ENCODE measurements at regions not wholly inside any gene's neighbourhood (a gene's known extent, or its start where the extent isn't known, plus 50 kb on each side); places are given as distances from the start of the nearest gene placed in this dataset.

GRCh38 chr3:159620281-159620680, 368.4 kb upstream of the IL12A start:
- no peak for DNase-seq (ENCODE audit: low read depth)

- no peak for DNase-seq (ENCODE audit: low read depth)
These were observed 367.8 kb upstream of the IL12A start for GRCh38 chr3:159620873-159621272.

DNA sequence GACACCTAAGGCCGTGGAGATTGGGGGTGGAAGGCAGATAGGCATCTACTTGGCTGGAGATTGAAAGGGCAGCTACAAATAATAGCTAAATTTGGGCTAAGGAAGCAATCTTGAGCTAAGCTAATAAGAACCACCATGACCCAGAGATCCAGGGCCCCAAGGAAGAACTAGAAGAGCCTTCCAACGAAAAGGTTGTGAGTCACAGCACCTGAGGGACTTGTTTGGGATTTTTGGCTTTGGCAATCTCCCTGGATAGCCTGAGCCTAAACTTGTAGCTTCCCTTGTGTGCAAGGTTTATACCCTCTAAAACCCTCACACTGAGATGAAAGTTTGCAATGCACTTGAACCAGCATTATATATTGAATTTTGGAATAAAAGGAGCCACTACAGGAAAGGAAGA, 364.0 kb upstream of the IL12A start:
- DNase-seq (ENCODE audit: low read depth): no peak

- no peak for DNase-seq (ENCODE audit: low read depth)
These were observed 363.0 kb upstream of the IL12A start for GRCh38 chr3:159625594-159625993.

DNA sequence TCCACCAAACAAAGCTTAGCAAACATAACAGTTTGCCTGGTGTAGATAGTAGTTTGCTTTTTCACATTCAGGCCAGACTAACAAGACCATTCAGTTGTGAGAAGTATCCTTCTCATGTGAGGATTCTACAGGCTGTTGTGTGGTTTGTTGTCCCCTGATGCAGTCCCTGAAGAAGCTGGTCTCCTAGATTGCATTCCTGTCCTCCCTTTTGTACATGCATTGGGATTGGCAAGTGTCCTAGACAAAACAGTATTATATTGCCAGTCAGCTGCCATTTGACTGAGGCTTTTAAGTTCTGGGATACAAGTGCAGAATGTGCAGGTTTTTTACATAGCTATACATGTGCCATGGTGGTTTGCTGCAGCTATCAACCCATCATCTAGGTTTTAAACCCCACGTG, 362.0 kb upstream of the IL12A start:
- DNase-seq (ENCODE audit: low read depth): no peak

- DNase-seq (ENCODE audit: low read depth): no peak
These were observed 361.4 kb upstream of the IL12A start for GRCh38 chr3:159627229-159627628.

DNA sequence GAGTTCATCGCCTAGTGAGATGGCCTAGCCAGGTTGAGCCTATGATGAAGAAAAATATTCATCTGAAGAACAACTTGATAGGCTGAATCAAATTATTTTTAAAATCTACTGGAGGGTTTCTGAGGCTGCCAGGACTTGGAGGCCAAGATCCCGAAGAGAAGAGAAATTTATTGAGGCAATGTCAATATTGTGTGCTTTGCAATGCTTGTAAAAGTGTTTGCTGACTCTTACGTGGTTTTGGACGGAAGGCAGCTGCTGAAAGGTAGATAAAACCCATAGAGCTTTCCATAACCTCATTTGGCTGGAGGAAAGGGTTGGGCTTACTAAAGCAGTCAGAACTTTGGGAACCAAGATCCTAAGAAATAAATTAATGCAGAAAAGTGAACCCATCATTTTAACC, 361.0 kb upstream of the IL12A start:
- DNase-seq (ENCODE audit: low read depth): no peak

DNA sequence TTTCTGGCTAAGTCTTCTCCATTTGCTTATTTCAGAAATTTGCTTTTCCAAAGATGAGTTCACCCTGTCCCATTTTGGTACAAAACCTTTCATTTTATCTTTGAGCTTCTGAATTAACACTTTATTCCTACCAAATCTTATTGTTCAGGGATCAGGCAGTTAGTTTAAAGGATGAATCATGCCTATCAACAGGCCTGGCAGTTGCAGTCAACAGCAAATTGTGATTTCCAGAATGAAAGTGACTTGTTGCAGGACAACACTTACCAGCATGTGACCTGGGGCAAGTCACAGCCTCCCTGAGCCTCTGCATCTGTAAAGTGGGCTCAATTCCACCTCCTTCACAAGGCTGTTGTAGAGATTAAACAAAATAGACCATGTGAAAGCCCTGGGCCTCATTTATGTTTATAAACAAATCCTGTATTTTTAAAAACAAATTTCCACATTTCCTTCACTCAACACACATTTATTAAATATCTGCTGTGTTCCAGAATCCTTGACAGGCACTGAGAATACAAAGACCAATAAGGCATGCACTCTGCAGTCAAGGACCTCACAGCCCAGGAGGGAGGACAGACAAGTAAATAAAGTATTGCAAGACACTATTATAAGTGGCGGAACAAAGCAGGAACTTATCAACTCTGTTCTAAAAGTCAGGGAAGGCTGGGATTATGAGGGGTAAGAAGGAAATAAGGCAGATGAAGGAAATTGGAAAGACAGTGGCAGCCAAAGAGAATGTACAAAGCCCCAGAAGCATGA, 359.1 kb upstream of the IL12A start:
- DNase-seq (ENCODE audit: low read depth): no peak

GRCh38 chr3:159631226-159631625, 357.4 kb upstream of the IL12A start:
- DNase-seq (ENCODE audit: low read depth): no peak

- no peak for DNase-seq (ENCODE audit: low read depth)
These were observed 356.5 kb upstream of the IL12A start for GRCh38 chr3:159632128-159632527.

DNA sequence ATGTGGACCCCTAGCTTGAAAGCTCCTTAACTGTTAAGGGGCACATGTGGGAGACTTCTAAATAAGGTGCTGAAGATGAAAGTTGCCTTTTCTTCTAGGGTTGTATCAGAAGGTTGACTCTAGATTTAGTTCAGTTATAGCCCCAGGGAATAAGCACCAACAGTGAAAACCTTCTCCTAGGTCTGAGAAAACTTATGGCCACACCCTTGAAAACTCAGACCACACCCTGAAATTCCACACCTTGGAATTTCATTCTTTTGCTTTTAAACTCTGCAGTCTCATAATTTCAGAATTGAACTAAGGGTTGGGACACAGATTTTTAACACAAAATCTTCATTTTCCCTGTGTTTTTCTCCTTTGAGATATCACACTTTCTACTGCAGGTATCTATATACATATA, 355.8 kb upstream of the IL12A start:
- DNase-seq (ENCODE audit: low read depth): no peak

DNA sequence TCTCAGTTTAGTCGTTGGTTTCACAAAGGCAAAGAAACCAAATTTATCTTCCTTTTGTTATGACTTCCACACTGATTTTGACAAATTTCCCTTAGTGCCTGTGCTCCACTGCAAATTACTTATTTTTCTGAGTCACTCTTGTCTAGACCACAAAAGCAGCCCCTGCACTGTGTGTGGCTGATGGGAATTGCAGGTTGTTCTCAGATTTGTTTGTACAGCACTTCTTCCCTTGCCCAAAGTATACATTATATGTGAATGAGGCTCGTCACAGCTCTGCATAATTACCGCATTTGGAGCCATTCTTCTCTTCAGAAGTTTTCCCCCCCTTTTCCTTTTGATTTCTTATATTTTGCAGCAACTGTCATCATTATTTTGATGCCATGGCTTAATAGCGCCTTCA, 354.2 kb upstream of the IL12A start:
- no peak for DNase-seq (ENCODE audit: low read depth)

- no peak for DNase-seq (ENCODE audit: low read depth)
These were observed 353.5 kb upstream of the IL12A start for GRCh38 chr3:159635047-159635641.

DNA sequence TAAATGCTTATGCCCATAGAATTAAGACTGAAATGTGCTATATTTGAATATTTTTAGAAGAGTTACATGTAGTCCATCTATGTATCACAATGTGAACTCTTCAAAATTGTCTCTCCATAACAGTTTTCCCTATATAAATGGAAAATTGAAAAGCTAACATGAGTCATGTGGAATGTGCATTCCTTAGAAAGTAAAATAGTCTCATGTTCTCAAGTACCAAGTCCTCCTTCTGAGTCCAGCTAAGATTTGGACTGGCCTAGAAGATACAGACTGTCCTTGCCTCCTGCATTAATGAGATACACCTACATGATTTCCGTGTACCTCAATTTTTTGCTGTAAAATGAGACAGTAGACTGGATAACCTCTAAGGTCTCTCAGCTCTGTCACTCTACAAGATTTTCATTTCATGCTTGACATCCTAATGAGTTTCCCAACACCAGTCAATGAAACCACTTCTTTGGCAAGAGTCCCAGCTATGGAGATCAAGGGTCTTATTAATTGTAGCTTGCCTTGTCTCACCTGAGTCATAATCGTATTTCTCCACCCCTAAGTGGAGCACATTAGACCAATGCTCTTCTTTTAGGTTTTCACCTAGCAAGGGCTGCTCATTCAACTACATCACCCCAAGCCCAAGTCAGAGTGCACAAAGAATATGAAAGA, 350.6 kb upstream of the IL12A start:
- DNase-seq (ENCODE audit: low read depth): no peak

GRCh38 chr3:159640225-159640624, 348.4 kb upstream of the IL12A start:
- no peak for DNase-seq (ENCODE audit: low read depth)

DNA sequence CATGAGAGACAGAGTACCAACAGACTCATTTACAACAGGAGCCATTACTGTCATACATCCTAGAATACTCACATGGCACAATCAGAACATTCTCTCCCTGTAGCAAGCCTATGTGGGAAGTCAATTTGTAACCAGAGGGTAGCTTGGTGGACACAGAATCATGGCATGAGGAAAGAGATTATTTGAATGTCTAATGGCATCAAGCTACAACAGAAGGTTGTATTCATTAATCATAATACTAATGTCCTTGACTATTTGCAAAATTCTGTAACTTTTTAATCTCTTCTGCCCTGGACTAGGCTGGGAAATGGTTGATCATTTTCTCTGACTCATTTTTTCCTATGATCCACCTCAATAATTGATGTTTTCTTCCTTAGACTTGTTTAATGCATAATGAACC, 345.2 kb upstream of the IL12A start:
- no peak for DNase-seq (ENCODE audit: low read depth)

- no peak for DNase-seq (ENCODE audit: low read depth)
These were observed 342.8 kb upstream of the IL12A start for GRCh38 chr3:159645874-159646273.

- no peak for DNase-seq (ENCODE audit: low read depth)
These were observed 338.7 kb upstream of the IL12A start for GRCh38 chr3:159649951-159650350.

DNA sequence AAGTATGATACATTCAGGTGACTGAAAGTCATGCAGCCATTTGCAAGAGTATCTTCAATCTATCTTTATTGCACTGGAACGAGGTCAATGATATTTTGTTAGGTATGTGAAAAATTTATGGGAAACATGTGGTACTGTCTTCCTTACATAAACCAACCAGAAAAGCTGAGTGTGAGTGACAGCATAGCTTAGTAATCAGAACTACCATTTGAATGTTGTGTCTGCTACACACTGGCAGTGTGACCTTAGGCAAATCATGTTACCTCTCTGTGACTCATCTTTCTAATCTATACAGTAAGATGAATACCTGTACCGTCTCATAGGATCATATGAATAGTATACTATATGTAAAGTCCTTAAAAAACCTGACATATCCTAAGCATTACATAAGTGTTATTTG, 337.9 kb upstream of the IL12A start:
- DNase-seq (ENCODE audit: low read depth): no peak

DNA sequence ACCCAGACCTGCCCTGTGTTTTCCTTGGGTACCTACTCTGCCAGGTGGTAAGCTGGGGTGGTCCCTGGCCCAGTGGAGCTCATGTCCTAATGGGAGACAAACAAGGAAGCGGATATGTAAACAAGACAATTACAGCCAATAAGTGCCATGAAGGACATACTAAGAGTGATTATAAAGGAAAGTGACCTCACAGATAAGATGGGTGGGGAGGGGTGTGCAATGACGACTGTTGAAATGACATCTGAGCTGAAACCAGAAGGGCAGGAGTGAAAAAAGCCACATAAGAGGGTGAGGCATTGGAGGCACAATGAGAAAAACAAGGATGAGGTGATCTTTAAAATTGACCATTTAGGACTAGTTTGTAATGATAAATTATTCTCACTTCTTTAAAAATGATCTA, 336.2 kb upstream of the IL12A start:
- no peak for DNase-seq (ENCODE audit: low read depth)

GRCh38 chr3:159654183-159655134, 334.2 kb upstream of the IL12A start:
- DNase-seq (ENCODE audit: low read depth): no peak

GRCh38 chr3:159655202-159655601, 333.4 kb upstream of the IL12A start:
- no peak for DNase-seq (ENCODE audit: low read depth)

Data from activated T-cell treated with anti-CD3 and anti-CD28 coated beads for 24 hours (primary cell).